H1 (cell line): ENCODE measurements at regions not wholly inside any gene's neighbourhood (a gene's known extent, or its start where the extent isn't known, plus 50 kb on each side); places are given as distances from the start of the nearest gene placed in this dataset.

Experiments
- CTCF ChIA-PET: fragments of 300-600 bp; sonication (Branson Sonifier 250); formaldehyde crosslinking; loops from one replicate; lab custom pipeline; 2021; ENCODE audit not compliant: partially characterized antibody; lab: Charles Lee
- POLR2A ChIA-PET: fragments of 300-600 bp; sonication (Branson Sonifier 250); formaldehyde crosslinking; loops from one replicate; lab custom pipeline; 2021; ENCODE audit warnings: inconsistent platforms; ENCODE audit not compliant: partially characterized antibody; lab: Charles Lee
- DNase-seq, 2 experiments: peaks; one replicate each; pipeline versions ENCODE4 v3.0.0 to v3.0.0-alpha.2; 2010 to 2022; ENCODE audit warnings: low spot score in 2 of 2, low read depth in 1 of 2, mixed read lengths in 1 of 2
- FAIRE-seq: peaks from 2 replicates; lab custom pipeline; 2011; peaks lifted over from hg19 to GRCh38; lab: Jason Lieb, UNC
- H2AFZ ChIP-seq: 2 replicates; pipeline ENCODE4 v1.8.1; 2012; ENCODE audit warnings: low read length, inconsistent platforms
- H2AK5ac ChIP-seq: 2 replicates; pipeline ENCODE4 v1.6.1; 2013; ENCODE audit warnings: low read depth, low read length
- H2BK120ac ChIP-seq: replicated peaks from 2 replicates; pipeline ENCODE3; 2013; ENCODE audit warnings: low read depth, low read length, inconsistent platforms
- H2BK12ac ChIP-seq: 2 replicates; pipeline ENCODE4 v1.6.1; 2013; ENCODE audit warnings: low read depth, low read length
- H2BK15ac ChIP-seq: 2 replicates; pipeline ENCODE4 v1.6.1; 2013; ENCODE audit warnings: low read length
- H2BK20ac ChIP-seq: 2 replicates; pipeline ENCODE4 v1.6.1; 2013; ENCODE audit warnings: low read length
- H2BK5ac ChIP-seq: 2 replicates; pipeline ENCODE4 v1.6.1; 2013; ENCODE audit warnings: low read depth, low read length
- H3K14ac ChIP-seq: 2 replicates; pipeline ENCODE4 v1.6.1; 2013; ENCODE audit warnings: inconsistent platforms; ENCODE audit not compliant: insufficient read length
- H3K18ac ChIP-seq: 2 replicates; pipeline ENCODE4 v1.6.1; 2013; ENCODE audit warnings: low read length; ENCODE audit errors: extremely low read depth
- H3K23ac ChIP-seq: 2 replicates; pipeline ENCODE4 v1.6.1; 2013; ENCODE audit warnings: inconsistent platforms; ENCODE audit not compliant: insufficient read length
- H3K23me2 ChIP-seq: 2 replicates; pipeline ENCODE4 v1.6.1; 2013; ENCODE audit warnings: low read depth, low read length
- H3K27ac ChIP-seq: 2 replicates; pipeline ENCODE4 v1.6.1; 2011; ENCODE audit warnings: low read depth, low read length, inconsistent platforms
- H3K27me3 ChIP-seq, 4 experiments: replicated peaks in 1 of 4; 1 replicate in 1 of 4; 2 replicates in 3 of 4; pipeline versions ENCODE4 v1.6.1 to v1.8.1; 2011 to 2013; ENCODE audit warnings: low read length in 3 of 4, mild to moderate bottlenecking in 3 of 4, inconsistent platforms in 2 of 4, mixed read lengths in 2 of 4, moderate library complexity in 1 of 4; ENCODE audit not compliant: control insufficient read depth in 3 of 4, insufficient read depth in 3 of 4; ENCODE audit errors: extremely low read depth in 1 of 4
- H3K36me3 ChIP-seq, 4 experiments: 2 replicates each; pipeline versions ENCODE4 v1.6.1 to v1.8.1; 2011 to 2013; ENCODE audit warnings: mild to moderate bottlenecking in 4 of 4, low read length in 3 of 4, moderate library complexity in 2 of 4, control low read depth in 1 of 4, inconsistent platforms in 1 of 4; ENCODE audit not compliant: insufficient read depth in 4 of 4, control insufficient read depth in 2 of 4
- H3K4ac ChIP-seq: replicated peaks from 2 replicates; pipeline ENCODE3; 2013; ENCODE audit warnings: low read length, low read depth, mixed read lengths, inconsistent platforms; ENCODE audit not compliant: insufficient read length
- H3K4me1 ChIP-seq, 4 experiments: replicated peaks in 1 of 4; 1 replicate in 1 of 4; 2 replicates in 3 of 4; pipeline versions ENCODE4 v1.6.1 to v1.8.1; 2011 to 2013; ENCODE audit warnings: low read length in 3 of 4, inconsistent platforms in 2 of 4, mixed read lengths in 1 of 4; ENCODE audit not compliant: insufficient read depth in 4 of 4, control insufficient read depth in 3 of 4
- H3K4me2 ChIP-seq, 2 experiments: 2 replicates each; pipeline versions ENCODE4 v1.6.1 to v1.8.1; 2011 to 2013; ENCODE audit warnings: low read depth in 2 of 2, low read length in 2 of 2, control low read depth in 1 of 2, inconsistent platforms in 1 of 2, mild to moderate bottlenecking in 1 of 2; ENCODE audit not compliant: insufficient read depth in 1 of 2
- H3K4me3 ChIP-seq, 4 experiments: fragments of 200-600, 300-600 bp in 1 of 4; sonication (generic), shearing (Covaris generic), sonication (Bioruptor Twin) in 1 of 4; 2 replicates each; pipeline versions ENCODE4 v1.5.1 to v1.8.1; 2011 to 2016; ENCODE audit warnings: low read length in 4 of 4, low read depth in 3 of 4, control low read depth in 2 of 4, inconsistent platforms in 2 of 4, mild to moderate bottlenecking in 2 of 4, mixed read lengths in 1 of 4, moderate library complexity in 1 of 4; ENCODE audit not compliant: insufficient read depth in 2 of 4; ENCODE audit errors: extremely low read depth in 1 of 4
- H3K56ac ChIP-seq: replicated peaks from 2 replicates; pipeline ENCODE3; 2013; ENCODE audit warnings: low read depth, mild to moderate bottlenecking, mixed read lengths, low read length, inconsistent platforms; ENCODE audit not compliant: insufficient read length
- H3K79me1 ChIP-seq: 2 replicates; pipeline ENCODE4 v1.6.1; 2013; ENCODE audit warnings: low read depth, low read length, control low read depth
- H3K79me2 ChIP-seq, 2 experiments: 2 replicates each; pipeline versions ENCODE4 v1.6.1 to v1.8.1; 2012 to 2013; ENCODE audit warnings: low read length in 2 of 2, mild to moderate bottlenecking in 2 of 2, inconsistent platforms in 1 of 2; ENCODE audit not compliant: insufficient read depth in 2 of 2, control insufficient read depth in 1 of 2
- H3K9ac ChIP-seq, 4 experiments: replicated peaks in 1 of 4; 1 replicate in 1 of 4; 2 replicates in 3 of 4; pipeline versions ENCODE4 v1.6.1 to v1.8.1; 2011 to 2013; ENCODE audit warnings: low read depth in 3 of 4, low read length in 3 of 4, control low read depth in 2 of 4, mild to moderate bottlenecking in 2 of 4, moderate library complexity in 2 of 4, inconsistent platforms in 1 of 4; ENCODE audit errors: extremely low read depth in 1 of 4
- H3K9me3 ChIP-seq, 2 experiments: 2 replicates each; pipeline versions ENCODE4 v1.6.1 to v1.8.1; 2012 to 2013; ENCODE audit warnings: mild to moderate bottlenecking in 2 of 2, moderate library complexity in 2 of 2, control low read depth in 1 of 2, inconsistent platforms in 1 of 2, low read depth in 1 of 2, low read length in 1 of 2, mixed read lengths in 1 of 2; ENCODE audit not compliant: insufficient read depth in 2 of 2
- H4K20me1 ChIP-seq, 2 experiments: replicated peaks in 1 of 2; 2 replicates each; pipeline versions ENCODE3 to v1.8.1; 2011 to 2013; ENCODE audit warnings: inconsistent platforms in 2 of 2, low read length in 2 of 2, mild to moderate bottlenecking in 1 of 2; ENCODE audit not compliant: insufficient read depth in 2 of 2, control insufficient read depth in 1 of 2
- H4K5ac ChIP-seq: 2 replicates; pipeline ENCODE4 v1.6.1; 2013; ENCODE audit warnings: low read length, low read depth, mixed read lengths, inconsistent platforms; ENCODE audit not compliant: insufficient read length
- H4K8ac ChIP-seq: 2 replicates; pipeline ENCODE4 v1.8.0; 2013; ENCODE audit warnings: mild to moderate bottlenecking, moderate library complexity, low read length, inconsistent platforms; ENCODE audit not compliant: insufficient read depth; ENCODE audit errors: extremely low read depth
- H4K91ac ChIP-seq: replicated peaks from 2 replicates; pipeline ENCODE3; 2013; ENCODE audit warnings: low read length, mixed read lengths, inconsistent platforms; ENCODE audit not compliant: insufficient read length
- EP300 ChIP-seq, 2 experiments: IDR thresholded peaks; 1 replicate in 1 of 2; 2 replicates in 1 of 2; pipeline ENCODE4 v1.6.1; 2011 to 2012; ENCODE audit warnings: low read depth in 2 of 2, low read length in 2 of 2, mild to moderate bottlenecking in 2 of 2, borderline replicate concordance in 1 of 2, inconsistent platforms in 1 of 2, moderate library complexity in 1 of 2
- GABPA ChIP-seq: IDR thresholded peaks from 2 replicates; pipeline ENCODE4 v1.6.1; 2011; ENCODE audit warnings: mild to moderate bottlenecking, low read length, moderate library complexity, borderline replicate concordance; ENCODE audit not compliant: insufficient read depth
- KDM1A ChIP-seq: fragments of 200-600, 300-600 bp; sonication (generic); IDR thresholded peaks from 2 replicates; pipeline ENCODE4 v1.7.1; 2016; ENCODE audit warnings: mild to moderate bottlenecking, low read length, borderline replicate concordance
- KDM4A ChIP-seq: IDR thresholded peaks from one replicate; pipeline ENCODE4 v1.7.1; 2012; ENCODE audit warnings: low read depth, mild to moderate bottlenecking, moderate library complexity, low read length, inconsistent platforms; ENCODE audit not compliant: severe bottlenecking
- RAD21 ChIP-seq, 2 experiments: IDR thresholded peaks in 1 of 2; conservative IDR thresholded peaks in 1 of 2; 2 replicates each; pipeline ENCODE4 v1.6.1; 2011; ENCODE audit warnings: low read depth in 2 of 2, low read length in 2 of 2, improper control_type of control experiment in 1 of 2, inconsistent platforms in 1 of 2, mild to moderate bottlenecking in 1 of 2, moderate library complexity in 1 of 2
- RNF2 ChIP-seq: fragments of 200-900, 300-1000 bp; sonication (generic); IDR thresholded peaks from 2 replicates; pipeline ENCODE4 v1.7.1; 2016; ENCODE audit warnings: borderline replicate concordance, low read depth, mild to moderate bottlenecking, antibody characterized with exemption, low read length; ENCODE audit not compliant: poor library complexity, severe bottlenecking; ENCODE audit errors: missing control alignments
- SUZ12 ChIP-seq: fragments of 200-600 bp; sonication (generic); IDR thresholded peaks from 2 replicates; pipeline ENCODE4 v1.6.1; 2012; ENCODE audit warnings: mild to moderate bottlenecking, inconsistent platforms, low read length, moderate library complexity, mixed read lengths
- TAF7 ChIP-seq: optimal IDR thresholded peaks from 2 replicates; pipeline ENCODE3; 2011; ENCODE audit warnings: low read depth, mild to moderate bottlenecking, inconsistent platforms, low read length, moderate library complexity, borderline replicate concordance
- ZNF274 ChIP-seq: IDR thresholded peaks from 2 replicates; pipeline ENCODE4 v1.7.0; 2012; ENCODE audit warnings: low read length, borderline replicate concordance; ENCODE audit errors: extremely low read depth
- WGBS, 2 experiments: shearing (Covaris generic) in 1 of 2; methylation state at CpG; one replicate each; pipeline versions ENCODE4 v1.1.6 to v1.1.7; 2013 to 2015; ENCODE audit warnings: low lambda C conversion rate in 2 of 2, mixed read lengths in 2 of 2, inconsistent platforms in 1 of 2, low coverage in 1 of 2, missing lambda C conversion rate in 1 of 2; ENCODE audit not compliant: insufficient replicate concordance in 2 of 2, insufficient coverage in 1 of 2, insufficient read length in 1 of 2; ENCODE audit errors: extremely low coverage in 1 of 2, missing lambda C conversion rate in 1 of 2; 5-methylcytosine and 5-hydroxymethylcytosine counted together

DNA sequence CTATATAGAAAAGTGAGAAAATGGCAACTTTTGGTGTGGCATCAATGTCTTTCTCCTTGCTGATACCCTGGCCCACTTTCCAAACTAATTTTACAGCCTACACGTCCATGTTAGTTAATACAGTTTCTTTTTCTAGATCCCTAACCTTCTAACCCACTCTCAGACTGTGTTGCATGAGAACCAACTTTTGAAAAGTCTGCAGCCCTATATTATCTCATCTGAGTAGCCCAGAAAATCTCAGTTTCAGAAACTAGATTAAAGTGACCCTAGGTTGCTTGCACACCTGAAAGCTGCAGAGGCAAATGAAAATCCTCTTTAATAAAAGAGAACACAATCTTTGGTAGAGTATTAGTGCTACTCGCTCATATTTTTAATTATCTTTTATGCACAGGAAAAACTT, 371.6 kb upstream of the EMCN start:
- H2BK120ac ChIP-seq = no peak overlapping the region
- H2BK15ac ChIP-seq = no peak overlapping the region
- 67% methylated on average over 2 of the region's 2 CpGs; no CpG with 5 or more reads in 1 of the 2 experiments for WGBS, 2 experiments
- ChIA-PET POLR2A (no interaction called here), CTCF (interaction anchor here (1.0 kb wide), 1 partner anchor 45 kb away, joined by 4 read pairs; no protein-coding TSS in a partner anchor)
- no peak overlapping the region for H3K27ac ChIP-seq
- H3K9ac ChIP-seq = no peak overlapping the region
- no peak overlapping the region for H4K5ac ChIP-seq
- no peak overlapping the region for H3K56ac ChIP-seq
- H3K23ac ChIP-seq = no peak overlapping the region
- FAIRE-seq = no peak
- no peak overlapping the region for H2BK12ac ChIP-seq
- no peak overlapping the region for H2BK20ac ChIP-seq
- H2AK5ac ChIP-seq = no peak overlapping the region
- H3K27me3 ChIP-seq = no peaks in the 10 kb centered on the region
- no peaks in the 10 kb centered on the region for H3K23me2 ChIP-seq
- no peak overlapping the region for H2BK5ac ChIP-seq
- H3K79me1 ChIP-seq = no peaks in the 10 kb centered on the region
- no peak overlapping the region for H3K14ac ChIP-seq
- no peak overlapping the region for H4K8ac ChIP-seq
- no peak overlapping the region for H3K4ac ChIP-seq
- H4K20me1 ChIP-seq = no peaks in the 10 kb centered on the region
- no peaks in the 10 kb centered on the region for H3K4me1 ChIP-seq
- no peaks in the 10 kb centered on the region for H3K9me3 ChIP-seq
- no peak overlapping the region for H4K91ac ChIP-seq
- no peaks in the 10 kb centered on the region for H3K36me3 ChIP-seq
- H3K79me2 ChIP-seq = no peaks in the 10 kb centered on the region
- DNase-seq = no peak
- TF ChIP-seq EP300 (IDR thresholded peaks at IDR 0.05; ENCODE audit: borderline replicate concordance in 1 of 2, low read depth in 2 of 2, low read length in 2 of 2) (no peak), RAD21 (IDR thresholded peaks at IDR 0.05 in 1 of 2, conservative IDR thresholded peaks at IDR 0.05 in 1 of 2; ENCODE audit: low read depth in 2 of 2, low read length in 2 of 2) (no peak), KDM1A (no peak), SUZ12 (no peak), GABPA (no peak), KDM4A (no peak), RNF2 (no peak), ZNF274 (no peak), TAF7 (no peak)
- H3K18ac ChIP-seq = no peak overlapping the region
- H3K4me2 ChIP-seq = no peak overlapping the region
- H2AFZ ChIP-seq = no peak overlapping the region
- no peak overlapping the region for H3K4me3 ChIP-seq
